Loucy (cell line): ENCODE measurements at regions not wholly inside any gene's neighbourhood (a gene's known extent, or its start where the extent isn't known, plus 50 kb on each side); places are given as distances from the start of the nearest gene placed in this dataset.

Experiments used
- H2AFZ ChIP-seq: fragments of 200-600 bp; sonication (generic); 2 replicates; pipeline ENCODE4 v1.6.0; 2016; ENCODE audit warnings: antibody characterized with exemption, mild to moderate bottlenecking, low read length, moderate library complexity
- H3F3A ChIP-seq: fragments of 200-600 bp; 2 replicates; pipeline ENCODE4 v1.6.0; 2016; ENCODE audit warnings: antibody characterized with exemption, low read depth, mild to moderate bottlenecking
- H3K27me3 ChIP-seq: fragments of 200-600 bp; sonication (generic); 2 replicates; pipeline ENCODE4 v1.6.1; 2014; ENCODE audit warnings: low read length, mild to moderate bottlenecking; ENCODE audit not compliant: insufficient read depth, poor library complexity, severe bottlenecking
- H3K36me3 ChIP-seq: fragments of 200-600 bp; sonication (generic); 2 replicates; pipeline ENCODE4 v1.6.1; 2016; ENCODE audit warnings: low read length; ENCODE audit not compliant: insufficient read depth
- H3K4me1 ChIP-seq: fragments of 200-600 bp; sonication (generic); 2 replicates; pipeline ENCODE4 v1.5.1; 2014; ENCODE audit warnings: low read length, mild to moderate bottlenecking; ENCODE audit not compliant: insufficient read depth, poor library complexity, severe bottlenecking
- H3K4me2 ChIP-seq: fragments of 200-600 bp; sonication (generic); 2 replicates; pipeline ENCODE4 v1.6.0; 2014; ENCODE audit warnings: antibody characterized with exemption, low read length, low read depth, mild to moderate bottlenecking; ENCODE audit not compliant: poor library complexity, severe bottlenecking
- H3K4me3 ChIP-seq: fragments of 200-600 bp; sonication (generic); 2 replicates; pipeline ENCODE4 v1.5.1; 2014; ENCODE audit warnings: low read length, mild to moderate bottlenecking, mixed read lengths; ENCODE audit not compliant: poor library complexity, severe bottlenecking
- H3K79me2 ChIP-seq: fragments of 200-600 bp; sonication (generic); 2 replicates; pipeline ENCODE4 v1.6.1; 2014; ENCODE audit warnings: low read length; ENCODE audit not compliant: insufficient read depth
- H3K9ac ChIP-seq: fragments of 200-600 bp; sonication (generic); 2 replicates; pipeline ENCODE4 v1.6.0; 2014; ENCODE audit warnings: mild to moderate bottlenecking, low read depth, low read length, moderate library complexity; ENCODE audit not compliant: poor library complexity, severe bottlenecking
- H3K9me2 ChIP-seq: fragments of 200-600 bp; sonication (generic); replicated peaks from 2 replicates; pipeline ENCODE4 v1.6.1; 2016; ENCODE audit warnings: low read depth, low read length, mixed read lengths
- H3K9me3 ChIP-seq: fragments of 200-600 bp; sonication (generic); 2 replicates; pipeline ENCODE4 v1.6.1; 2014; ENCODE audit warnings: mild to moderate bottlenecking, antibody characterized with exemption, low read length, low read depth; ENCODE audit not compliant: insufficient read depth
- H4K20me1 ChIP-seq: fragments of 200-600 bp; sonication (generic); 2 replicates; pipeline ENCODE4 v1.6.0; 2014; ENCODE audit warnings: antibody characterized with exemption, low read length, mild to moderate bottlenecking; ENCODE audit not compliant: insufficient read depth, poor library complexity, severe bottlenecking
- EZH2phosphoT487 ChIP-seq: fragments of 200-600 bp; IDR thresholded peaks from 2 replicates; pipeline ENCODE4 v1.6.1; 2018; ENCODE audit warnings: antibody characterized with exemption, mild to moderate bottlenecking, moderate library complexity, borderline replicate concordance
- TF ChIP-seq, protein P1 (sequence below): fragments of 200-600 bp; sonication (generic); conservative IDR thresholded peaks from 2 replicates; pipeline ENCODE4 v1.5.1; 2014; ENCODE audit warnings: mild to moderate bottlenecking, antibody characterized with exemption, low read length

DNA sequence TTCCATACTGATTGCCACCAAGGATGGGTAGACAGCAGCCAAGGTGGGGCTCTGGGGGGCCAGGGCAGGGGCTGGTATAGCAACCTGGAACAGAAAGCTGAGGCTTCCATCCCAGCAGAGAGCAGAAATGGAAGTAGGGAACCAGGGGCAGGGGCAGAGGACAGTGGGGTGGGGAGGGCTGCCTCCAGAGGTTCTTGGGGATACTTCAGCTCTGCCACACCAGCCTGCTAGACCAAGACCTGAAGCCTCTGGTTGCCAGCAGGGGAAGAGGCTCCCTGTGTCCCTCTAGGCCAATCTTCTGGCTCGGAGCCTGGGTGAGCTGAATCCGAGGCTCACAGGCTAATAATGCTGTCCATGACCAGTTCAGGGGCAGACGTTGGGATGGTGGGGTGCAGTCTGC lies 329.0 kb downstream of the DYSF start:
- Histone ChIP-seq H3K27me3 (no peaks in the 10 kb centered on the region), H3K36me3 (no peaks in the 10 kb centered on the region), H4K20me1 (no peaks in the 10 kb centered on the region), H3K9me3 (no peaks in the 10 kb centered on the region), H3F3A (no peaks in the 10 kb centered on the region), H3K9ac (no peak overlapping the region), H3K4me1 (no peaks in the 10 kb centered on the region), H2AFZ (no peak overlapping the region), H3K9me2 (no peaks in the 10 kb centered on the region), H3K4me2 (no peak overlapping the region), H3K79me2 (no peaks in the 10 kb centered on the region), H3K4me3 (no peak overlapping the region)
- no peak for TF ChIP-seq EZH2phosphoT487
- TF ChIP-seq, protein P1, sequence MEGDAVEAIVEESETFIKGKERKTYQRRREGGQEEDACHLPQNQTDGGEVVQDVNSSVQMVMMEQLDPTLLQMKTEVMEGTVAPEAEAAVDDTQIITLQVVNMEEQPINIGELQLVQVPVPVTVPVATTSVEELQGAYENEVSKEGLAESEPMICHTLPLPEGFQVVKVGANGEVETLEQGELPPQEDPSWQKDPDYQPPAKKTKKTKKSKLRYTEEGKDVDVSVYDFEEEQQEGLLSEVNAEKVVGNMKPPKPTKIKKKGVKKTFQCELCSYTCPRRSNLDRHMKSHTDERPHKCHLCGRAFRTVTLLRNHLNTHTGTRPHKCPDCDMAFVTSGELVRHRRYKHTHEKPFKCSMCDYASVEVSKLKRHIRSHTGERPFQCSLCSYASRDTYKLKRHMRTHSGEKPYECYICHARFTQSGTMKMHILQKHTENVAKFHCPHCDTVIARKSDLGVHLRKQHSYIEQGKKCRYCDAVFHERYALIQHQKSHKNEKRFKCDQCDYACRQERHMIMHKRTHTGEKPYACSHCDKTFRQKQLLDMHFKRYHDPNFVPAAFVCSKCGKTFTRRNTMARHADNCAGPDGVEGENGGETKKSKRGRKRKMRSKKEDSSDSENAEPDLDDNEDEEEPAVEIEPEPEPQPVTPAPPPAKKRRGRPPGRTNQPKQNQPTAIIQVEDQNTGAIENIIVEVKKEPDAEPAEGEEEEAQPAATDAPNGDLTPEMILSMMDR = no peak

DNA sequence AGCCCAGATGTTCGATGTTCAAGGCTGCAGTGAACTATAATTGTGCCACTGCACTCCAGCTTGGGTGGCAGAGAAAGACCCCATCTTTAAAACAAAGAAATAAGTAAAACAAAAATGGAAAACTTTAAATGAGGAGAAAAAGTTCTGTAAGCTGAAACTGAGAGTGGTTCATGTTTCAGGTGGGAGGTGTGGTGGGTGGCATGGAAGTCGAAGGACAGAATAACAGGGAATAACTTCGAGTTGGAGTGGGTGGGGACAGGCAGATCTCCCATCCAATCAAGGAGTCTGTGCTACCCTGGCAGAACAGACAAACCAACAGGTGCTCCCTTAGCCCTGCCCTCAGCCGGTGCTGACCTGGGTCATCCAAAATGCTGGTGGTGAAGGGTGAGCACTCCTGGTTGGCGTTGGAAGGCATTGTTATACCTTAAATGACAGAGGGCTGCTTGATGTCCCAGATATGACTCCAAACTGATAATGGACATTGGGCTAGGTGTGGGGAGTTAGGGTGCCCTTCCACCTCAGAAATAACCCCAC lies 328.4 kb downstream of the DYSF start:
- Histone ChIP-seq H3F3A (no peaks in the 10 kb centered on the region), H3K4me3 (no peak overlapping the region), H3K9me2 (no peaks in the 10 kb centered on the region), H3K79me2 (no peaks in the 10 kb centered on the region), H3K9ac (no peak overlapping the region), H3K4me1 (no peaks in the 10 kb centered on the region), H3K9me3 (no peaks in the 10 kb centered on the region), H3K27me3 (no peaks in the 10 kb centered on the region), H4K20me1 (no peaks in the 10 kb centered on the region), H3K36me3 (no peaks in the 10 kb centered on the region), H2AFZ (no peak overlapping the region), H3K4me2 (no peak overlapping the region)
- TF ChIP-seq EZH2phosphoT487 = no peak
- TF ChIP-seq, protein P1 = no peak

DNA sequence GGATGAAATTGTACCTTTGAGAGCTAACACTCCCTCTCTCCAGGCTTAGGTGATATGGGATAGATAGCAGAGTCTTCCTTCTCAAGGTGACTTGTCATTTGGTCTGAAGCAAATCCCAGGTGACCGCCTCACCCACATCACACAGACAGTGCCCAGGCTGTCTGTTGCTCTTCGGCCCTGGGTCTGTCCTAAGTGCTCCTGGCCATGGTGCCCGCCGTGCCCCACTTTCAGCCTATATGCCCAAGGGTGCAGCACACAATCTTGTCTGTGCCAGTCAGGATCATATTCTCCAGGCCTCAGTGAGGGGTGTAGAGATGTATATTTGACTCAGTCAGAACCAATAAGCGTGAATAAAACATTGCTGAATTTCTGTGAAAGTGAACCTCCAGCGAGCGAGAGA lies 326.8 kb downstream of the DYSF start:
- H2AFZ ChIP-seq = no peak overlapping the region
- no peaks in the 10 kb centered on the region for H3F3A ChIP-seq
- no peaks in the 10 kb centered on the region for H3K9me3 ChIP-seq
- no peaks in the 10 kb centered on the region for H3K36me3 ChIP-seq
- H3K4me2 ChIP-seq = no peak overlapping the region
- H3K79me2 ChIP-seq = no peaks in the 10 kb centered on the region
- H3K9me2 ChIP-seq = no peaks in the 10 kb centered on the region
- H3K4me3 ChIP-seq = no peak overlapping the region
- H3K27me3 ChIP-seq = no peaks in the 10 kb centered on the region
- TF ChIP-seq, protein P1 = no peak
- TF ChIP-seq EZH2phosphoT487 = no peak
- H4K20me1 ChIP-seq = no peaks in the 10 kb centered on the region
- H3K4me1 ChIP-seq = no peaks in the 10 kb centered on the region
- H3K9ac ChIP-seq = no peak overlapping the region
